Left ventricle myocardium inferior (tissue), 1 donor: ENCODE measurements at regions not wholly inside any gene's neighbourhood (a gene's known extent, or its start where the extent isn't known, plus 50 kb on each side); places are given as distances from the start of the nearest gene placed in this dataset.
A peak's percentile ranks its signal among the peaks of the same experiment; 100 is the strongest.

Experiments used
- DNase-seq: peaks from one replicate; pipeline ENCODE4 v3.0.0-alpha.2; 2020
- H3K27ac ChIP-seq: fragments of 200-600 bp; replicated peaks from 2 replicates; pipeline ENCODE4 v1.8.0; 2021
- H3K27me3 ChIP-seq: fragments of 200-600 bp; 2 replicates; pipeline ENCODE4 v1.8.0; 2021; ENCODE audit warnings: low read depth
- H3K36me3 ChIP-seq: fragments of 200-600 bp; 2 replicates; pipeline ENCODE4 v1.8.0; 2021
- H3K4me1 ChIP-seq: fragments of 200-600 bp; 2 replicates; pipeline ENCODE4 v1.8.0; 2021
- H3K4me3 ChIP-seq: fragments of 200-600 bp; 2 replicates; pipeline ENCODE4 v1.8.0; 2021; ENCODE audit warnings: mild to moderate bottlenecking, moderate library complexity
- H3K9me3 ChIP-seq: fragments of 200-600 bp; replicated peaks from 2 replicates; pipeline ENCODE4 v1.8.0; 2021
- CTCF ChIP-seq: fragments of 200-600 bp; IDR thresholded peaks from 2 replicates; pipeline ENCODE4 v1.8.0; 2021; ENCODE audit warnings: antibody characterized with exemption, mild to moderate bottlenecking, borderline replicate concordance
- intact Hi-C: fragments of 100-400 bp; cut with micrococcal nuclease; formaldehyde crosslinking; loops from one replicate; pipeline ENCODE4 v1.11.0; 2022
- donor health status: DM: no; HTN: yes; CAD: no; lungs with severe emphysema.

GRCh38 chr10:10892290-10892875 is 125.3 kb upstream of the CELF2 start:
- no peak for DNase-seq
- intact Hi-C loops, result no loop called here

DNA sequence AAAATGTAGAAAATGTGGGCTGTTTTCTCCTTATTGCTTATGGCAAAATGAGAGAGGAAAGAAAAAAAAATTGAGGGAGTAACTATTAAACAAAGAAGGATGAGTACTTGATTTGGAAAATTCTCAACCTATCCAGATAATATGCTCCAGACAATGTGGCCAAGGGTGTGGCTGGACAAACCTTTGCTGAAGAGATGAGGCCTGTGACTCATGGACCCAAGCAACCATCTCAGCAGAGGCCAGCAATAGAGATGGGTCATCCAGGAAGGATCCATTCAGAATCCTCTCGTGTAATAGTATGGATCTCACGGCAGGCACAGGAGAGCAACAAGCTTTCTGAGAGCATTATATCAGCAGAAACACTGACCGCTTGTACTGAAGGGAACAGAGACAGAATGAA is 120.3 kb upstream of the CELF2 start:
- Histone ChIP-seq H3K27me3 (no peaks in the 10 kb centered on the region), H3K9me3 (peaks cover 9% of the 10 kb centered on the region), H3K4me3 (no peak overlapping the region), H3K27ac (no peak overlapping the region), H3K36me3 (no peaks in the 10 kb centered on the region), H3K4me1 (peaks cover 6% of the 10 kb centered on the region)
- no peak for DNase-seq
- intact Hi-C loops, result no loop called here
- TF ChIP-seq CTCF, result no peak

More at GRCh38 chr10:10892290-10892875, 125.3 kb upstream of the CELF2 start:
- H3K9me3 ChIP-seq, result peaks cover 9% of the 10 kb centered on the region
- H3K4me1 ChIP-seq, result peaks cover 20% of the 10 kb centered on the region
- no peaks in the 10 kb centered on the region for H3K27me3 ChIP-seq
- no peak overlapping the region for H3K4me3 ChIP-seq
- no peak for TF ChIP-seq CTCF
- H3K36me3 ChIP-seq, result no peaks in the 10 kb centered on the region
- H3K27ac ChIP-seq, result peak overlapping the region; percentile 60

DNA sequence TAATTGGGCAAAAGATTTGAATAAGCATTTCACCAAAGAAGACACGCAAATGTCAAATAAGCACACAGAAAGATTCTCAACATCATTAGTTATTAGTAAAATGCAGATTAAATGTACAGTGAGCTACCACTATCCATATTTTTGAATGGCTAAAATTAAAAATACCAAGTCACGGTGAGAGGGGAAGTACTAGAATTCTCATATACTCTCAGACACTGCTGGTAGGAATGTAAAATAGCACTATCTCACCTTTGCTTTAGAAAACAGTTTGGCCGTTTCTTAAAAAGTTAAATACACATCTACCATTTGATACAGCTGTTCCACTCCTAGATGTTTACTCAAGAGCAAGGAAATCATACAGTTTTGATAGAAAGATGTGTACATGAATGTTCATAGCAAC is 115.8 kb upstream of the CELF2 start:
- H3K4me1 ChIP-seq, result no peaks in the 10 kb centered on the region
- no peak for TF ChIP-seq CTCF
- intact Hi-C loops, result no loop called here
- H3K27ac ChIP-seq, result no peak overlapping the region
- no peaks in the 10 kb centered on the region for H3K27me3 ChIP-seq
- DNase-seq, result no peak
- no peak overlapping the region for H3K4me3 ChIP-seq
- no peaks in the 10 kb centered on the region for H3K9me3 ChIP-seq
- no peaks in the 10 kb centered on the region for H3K36me3 ChIP-seq

- no peaks in the 10 kb centered on the region for H3K9me3 ChIP-seq
- DNase-seq, result no peak
- TF ChIP-seq CTCF, result no peak
- no peak overlapping the region for H3K4me3 ChIP-seq
- no peaks in the 10 kb centered on the region for H3K36me3 ChIP-seq
- no peaks in the 10 kb centered on the region for H3K27me3 ChIP-seq
- H3K4me1 ChIP-seq, result no peaks in the 10 kb centered on the region
- intact Hi-C loops, result no loop called here
- no peak overlapping the region for H3K27ac ChIP-seq
Measured at GRCh38 chr10:10902951-10903350, 114.7 kb upstream of the CELF2 start.

- no peak overlapping the region for H3K27ac ChIP-seq
- no peaks in the 10 kb centered on the region for H3K27me3 ChIP-seq
- intact Hi-C loops, result no loop called here
- no peak for TF ChIP-seq CTCF
- no peaks in the 10 kb centered on the region for H3K36me3 ChIP-seq
- no peak for DNase-seq
- H3K4me1 ChIP-seq, result no peaks in the 10 kb centered on the region
- H3K9me3 ChIP-seq, result no peaks in the 10 kb centered on the region
- no peak overlapping the region for H3K4me3 ChIP-seq
Measured at GRCh38 chr10:10903620-10904019, 114.1 kb upstream of the CELF2 start.
